Endothelial cell of umbilical vein (primary cell): ENCODE measurements at regions not wholly inside any gene's neighbourhood (a gene's known extent, or its start where the extent isn't known, plus 50 kb on each side); places are given as distances from the start of the nearest gene placed in this dataset.

Experiments used
- BruUV-seq: library from RNA; stranded (reverse); fragments of 400-500 nt; replicated peaks from 2 replicates; lab custom pipeline; 2021; lab: Mats Ljungman, UMichigan
- CTCF ChIA-PET: fragments of 300-600, 350-600 bp; sonication (Branson Sonifier 250); formaldehyde crosslinking; loops from one replicate; lab custom pipeline; 2021; ENCODE audit warnings: antibody characterized with exemption, inconsistent platforms; lab: Charles Lee
- POLR2A ChIA-PET: fragments of 300-600, 350-600 bp; sonication (Branson Sonifier 250); formaldehyde crosslinking; loops from one replicate; lab custom pipeline; 2021; ENCODE audit warnings: antibody characterized with exemption, inconsistent platforms; lab: Charles Lee
- DNase-seq: peaks from one replicate; pipeline ENCODE4 v3.0.0-alpha.2; 2011; ENCODE audit warnings: low read depth, low spot score
- FAIRE-seq: peaks from 2 replicates; lab custom pipeline; 2011; peaks lifted over from hg19 to GRCh38; lab: Jason Lieb, UNC
- H2AFZ ChIP-seq: 2 replicates; pipeline ENCODE4 v1.6.0; 2012; ENCODE audit warnings: low read depth, low read length, control low read depth, inconsistent platforms
- H3K27ac ChIP-seq: 2 replicates; pipeline ENCODE4 v1.5.1; 2011; ENCODE audit warnings: low read depth, mild to moderate bottlenecking, control low read depth, low read length, moderate library complexity; ENCODE audit not compliant: insufficient read depth
- H3K27me3 ChIP-seq, 2 experiments: 2 replicates each; pipeline versions ENCODE4 v1.6.0 to v1.6.1; 2011; ENCODE audit warnings: low read length in 2 of 2, mixed read lengths in 1 of 2; ENCODE audit not compliant: control insufficient read depth in 2 of 2, insufficient read depth in 2 of 2
- H3K36me3 ChIP-seq, 2 experiments: 2 replicates in 1 of 2; 3 replicates in 1 of 2; pipeline ENCODE4 v1.5.1; 2011; ENCODE audit warnings: low read length in 2 of 2, mild to moderate bottlenecking in 1 of 2, moderate library complexity in 1 of 2; ENCODE audit not compliant: control insufficient read depth in 2 of 2, insufficient read depth in 2 of 2; ENCODE audit errors: extremely low read depth in 1 of 2
- H3K4me1 ChIP-seq: 3 replicates; pipeline ENCODE4 v1.5.1; 2011; ENCODE audit warnings: mild to moderate bottlenecking, low read length; ENCODE audit not compliant: control insufficient read depth, insufficient read depth; ENCODE audit errors: extremely low read depth
- H3K4me2 ChIP-seq: 2 replicates; pipeline ENCODE4 v1.6.1; 2011; ENCODE audit warnings: low read length, control low read depth, mixed read lengths; ENCODE audit not compliant: insufficient read depth
- H3K4me3 ChIP-seq, 3 experiments: fragments of 200-600 bp in 1 of 3; sonication (generic), shearing (Covaris generic) in 1 of 3; replicated peaks in 1 of 3; 2 replicates each; pipeline ENCODE4 v1.5.1; 2011 to 2016; ENCODE audit warnings: control low read depth in 3 of 3, low read length in 3 of 3, mild to moderate bottlenecking in 2 of 3, inconsistent platforms in 1 of 3, low read depth in 1 of 3, moderate library complexity in 1 of 3; ENCODE audit not compliant: insufficient read depth in 1 of 3
- H3K79me2 ChIP-seq: 2 replicates; pipeline ENCODE4 v1.6.0; 2012; ENCODE audit warnings: low read length, inconsistent platforms; ENCODE audit not compliant: control insufficient read depth, insufficient read depth
- H3K9ac ChIP-seq: replicated peaks from 2 replicates; pipeline ENCODE3; 2011; ENCODE audit warnings: low read length, control low read depth; ENCODE audit not compliant: insufficient read depth; ENCODE audit errors: extremely low read depth
- H3K9me1 ChIP-seq: replicated peaks from 3 replicates; pipeline ENCODE4 v1.6.0; 2011; ENCODE audit warnings: mild to moderate bottlenecking, low read length; ENCODE audit not compliant: control insufficient read depth, insufficient read depth; ENCODE audit errors: extremely low read depth
- H3K9me3 ChIP-seq: replicated peaks from 2 replicates; pipeline ENCODE4 v1.5.1; 2012; ENCODE audit warnings: low read length, inconsistent platforms; ENCODE audit not compliant: control insufficient read depth, insufficient read depth
- H4K20me1 ChIP-seq: replicated peaks from 2 replicates; pipeline ENCODE3; 2011; ENCODE audit warnings: mild to moderate bottlenecking, low read length; ENCODE audit not compliant: control insufficient read depth, insufficient read depth; ENCODE audit errors: extremely low read depth
- EZH2 ChIP-seq: IDR thresholded peaks from 2 replicates; pipeline ENCODE4 v1.6.1; 2012; ENCODE audit warnings: borderline replicate concordance, low read depth, mild to moderate bottlenecking, moderate library complexity, low read length, inconsistent platforms; ENCODE audit not compliant: severe bottlenecking
- FOS ChIP-seq: IDR thresholded peaks from 2 replicates; pipeline ENCODE4 v1.6.1; 2011; ENCODE audit warnings: mild to moderate bottlenecking, low read length, moderate library complexity, borderline replicate concordance; ENCODE audit not compliant: insufficient read depth
- GATA2 ChIP-seq: IDR thresholded peaks from 2 replicates; pipeline ENCODE4 v1.7.0; 2011; ENCODE audit warnings: low read depth, mild to moderate bottlenecking, moderate library complexity, mixed read lengths, low read length; ENCODE audit not compliant: insufficient read length, insufficient read depth
- JUN ChIP-seq: IDR thresholded peaks from 2 replicates; pipeline ENCODE4 v1.6.1; 2011; ENCODE audit warnings: borderline replicate concordance, low read depth; ENCODE audit not compliant: insufficient read length, insufficient read depth
- MYC ChIP-seq: IDR thresholded peaks from one replicate; pipeline ENCODE4 v1.6.1; 2011; ENCODE audit warnings: mild to moderate bottlenecking, low read depth, low read length
- POLR2A ChIP-seq: IDR thresholded peaks from 2 replicates; pipeline ENCODE4 v1.6.1; 2012; ENCODE audit warnings: low read depth, mild to moderate bottlenecking, control low read depth, low read length
- POLR2AphosphoS5 ChIP-seq: IDR thresholded peaks from 2 replicates; pipeline ENCODE4 v1.6.1; 2012; ENCODE audit warnings: low read depth, mild to moderate bottlenecking, control low read depth, low read length, moderate library complexity; ENCODE audit not compliant: insufficient read depth
- dilution Hi-C: fragments of 300-500 bp; cut with MboI; formaldehyde crosslinking; loops from one replicate; pipeline ENCODE4 v1.15.0; 2019; ENCODE audit warnings: low sequenced_read_pairs; ENCODE audit not compliant: extremely low pct_ligation_motif_present
- intact Hi-C: fragments of 100-400 bp; cut with micrococcal nuclease; formaldehyde crosslinking; loops from one replicate; pipeline ENCODE4 v1.10.0; 2022
- TF ChIP-seq, protein P1 (sequence below): IDR thresholded peaks from 2 replicates; pipeline ENCODE4 v1.6.1; 2011; ENCODE audit not compliant: insufficient read depth, insufficient read length
- TF ChIP-seq, protein P2 (sequence below), 2 donors: IDR thresholded peaks; 1 replicate in 1 of 2; 2 replicates in 1 of 2; pipeline ENCODE4 v1.5.1; 2011; ENCODE audit warnings: low read length in 2 of 2, mild to moderate bottlenecking in 2 of 2, moderate library complexity in 2 of 2, control low read depth in 1 of 2, inconsistent platforms in 1 of 2, low read depth in 1 of 2; ENCODE audit not compliant: insufficient read depth in 1 of 2; ENCODE audit errors: extremely low read depth in 1 of 2

DNA sequence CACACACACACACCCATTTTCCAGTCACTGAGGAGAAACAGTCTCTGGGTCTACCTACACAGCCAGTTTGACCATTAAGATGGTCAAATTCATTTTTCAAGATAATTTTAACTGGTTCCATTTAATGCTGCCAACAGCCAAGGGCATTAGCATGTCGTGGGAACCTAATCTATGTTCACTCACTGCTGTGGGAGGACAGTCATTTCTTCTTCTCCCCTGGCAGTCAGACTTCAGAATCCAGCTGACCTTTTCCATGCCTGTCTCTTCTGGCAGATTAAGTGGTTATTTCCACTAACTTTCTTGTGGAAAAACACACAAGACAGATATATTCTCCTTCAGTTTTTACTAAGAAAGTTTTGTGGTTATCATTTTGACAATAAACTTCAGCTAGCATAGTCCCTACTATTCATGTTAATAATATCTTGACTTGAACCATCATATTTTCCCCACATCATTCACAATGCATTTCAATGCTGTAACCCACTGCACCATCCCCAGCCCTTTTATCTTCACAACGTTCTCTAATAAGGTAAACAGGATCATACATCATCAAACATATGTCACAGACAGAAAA lies 82.2 kb downstream of the DAD1 start:
- H3K9me1 ChIP-seq = no peaks in the 10 kb centered on the region
- intact Hi-C loops (no loop called here), dilution Hi-C loops (no loop called here)
- no peaks in the 10 kb centered on the region for H4K20me1 ChIP-seq
- no TSS peak for BruUV-seq
- CTCF ChIA-PET = interaction anchor here (1.0 kb wide), 1 partner anchor 33 kb away, joined by 3 read pairs; no protein-coding TSS in a partner anchor
- H2AFZ ChIP-seq = no peak overlapping the region
- H3K9ac ChIP-seq = no peak overlapping the region
- H3K36me3 ChIP-seq = no peaks in the 10 kb centered on the region
- TF ChIP-seq, protein P1, sequence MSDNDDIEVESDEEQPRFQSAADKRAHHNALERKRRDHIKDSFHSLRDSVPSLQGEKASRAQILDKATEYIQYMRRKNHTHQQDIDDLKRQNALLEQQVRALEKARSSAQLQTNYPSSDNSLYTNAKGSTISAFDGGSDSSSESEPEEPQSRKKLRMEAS = no peak
- no peak for TF ChIP-seq POLR2AphosphoS5
- no peaks in the 10 kb centered on the region for H3K9me3 ChIP-seq
- H3K4me3 ChIP-seq = no peak overlapping the region
- H3K4me2 ChIP-seq = no peak overlapping the region
- H3K79me2 ChIP-seq = no peaks in the 10 kb centered on the region
- H3K4me1 ChIP-seq = no peaks in the 10 kb centered on the region
- H3K27me3 ChIP-seq = peaks cover 0 to 2% of the 10 kb centered on the region in 2 experiments
- FAIRE-seq (no peak), DNase-seq (no peak)
- POLR2A ChIA-PET = no interaction called here
- H3K27ac ChIP-seq = no peak overlapping the region

DNA sequence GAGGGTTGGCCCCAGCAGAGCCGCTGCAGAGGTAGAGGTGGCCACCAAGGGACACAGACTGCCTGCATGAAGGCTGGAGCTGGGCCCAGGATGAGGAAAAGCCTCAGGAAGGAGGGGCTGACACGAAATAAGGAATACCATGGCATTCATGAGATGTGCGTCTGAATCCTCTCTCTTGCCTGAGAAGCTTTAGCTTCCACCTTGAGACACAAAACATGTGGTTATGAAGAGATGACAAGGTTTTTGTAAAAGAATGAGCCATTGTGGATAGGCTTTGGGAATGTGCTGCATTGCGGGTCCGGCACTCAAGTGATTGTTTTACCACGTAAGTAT lies 82.7 kb downstream of the DAD1 start:
- BruUV-seq = no TSS peak
- Histone ChIP-seq H3K9me3 (no peaks in the 10 kb centered on the region), H3K9ac (no peak overlapping the region), H3K4me2 (no peak overlapping the region), H3K4me1 (no peaks in the 10 kb centered on the region), H2AFZ (no peak overlapping the region), H3K36me3 (no peaks in the 10 kb centered on the region), H3K4me3 (no peak overlapping the region), H3K27ac (no peak overlapping the region), H4K20me1 (no peaks in the 10 kb centered on the region), H3K9me1 (no peaks in the 10 kb centered on the region), H3K79me2 (no peaks in the 10 kb centered on the region), H3K27me3 (peaks cover 0 to 2% of the 10 kb centered on the region in 2 experiments)
- dilution Hi-C loops (no loop called here), intact Hi-C loops (no loop called here)
- CTCF ChIA-PET = interaction anchor here (1.0 to 1.6 kb wide), 2 partner anchors 33 to 35 kb away, joined by 3 to 4 read pairs; no protein-coding TSS in a partner anchor
- no peak for FAIRE-seq
- TF ChIP-seq POLR2A = no peak
- no peak for TF ChIP-seq JUN
- TF ChIP-seq POLR2AphosphoS5 = no peak
- no peak for TF ChIP-seq EZH2
- TF ChIP-seq, protein P1 = no peak
- TF ChIP-seq GATA2 = no peak
- no peak for TF ChIP-seq FOS
- TF ChIP-seq, protein P2, sequence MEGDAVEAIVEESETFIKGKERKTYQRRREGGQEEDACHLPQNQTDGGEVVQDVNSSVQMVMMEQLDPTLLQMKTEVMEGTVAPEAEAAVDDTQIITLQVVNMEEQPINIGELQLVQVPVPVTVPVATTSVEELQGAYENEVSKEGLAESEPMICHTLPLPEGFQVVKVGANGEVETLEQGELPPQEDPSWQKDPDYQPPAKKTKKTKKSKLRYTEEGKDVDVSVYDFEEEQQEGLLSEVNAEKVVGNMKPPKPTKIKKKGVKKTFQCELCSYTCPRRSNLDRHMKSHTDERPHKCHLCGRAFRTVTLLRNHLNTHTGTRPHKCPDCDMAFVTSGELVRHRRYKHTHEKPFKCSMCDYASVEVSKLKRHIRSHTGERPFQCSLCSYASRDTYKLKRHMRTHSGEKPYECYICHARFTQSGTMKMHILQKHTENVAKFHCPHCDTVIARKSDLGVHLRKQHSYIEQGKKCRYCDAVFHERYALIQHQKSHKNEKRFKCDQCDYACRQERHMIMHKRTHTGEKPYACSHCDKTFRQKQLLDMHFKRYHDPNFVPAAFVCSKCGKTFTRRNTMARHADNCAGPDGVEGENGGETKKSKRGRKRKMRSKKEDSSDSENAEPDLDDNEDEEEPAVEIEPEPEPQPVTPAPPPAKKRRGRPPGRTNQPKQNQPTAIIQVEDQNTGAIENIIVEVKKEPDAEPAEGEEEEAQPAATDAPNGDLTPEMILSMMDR (IDR thresholded peaks at IDR 0.05; ENCODE audit: extremely low read depth in 1 of 2, insufficient read depth in 1 of 2, low read depth in 1 of 2, low read length in 2 of 2) = no peak
- TF ChIP-seq MYC = no peak
- POLR2A ChIA-PET = no interaction called here
- no peak for DNase-seq
